Astrocyte (in vitro differentiated cells and primary cell): ENCODE measurements at regions not wholly inside any gene's neighbourhood (a gene's known extent, or its start where the extent isn't known, plus 50 kb on each side); places are given as distances from the start of the nearest gene placed in this dataset.

Source experiments
- DNase-seq: peaks from one replicate; pipeline ENCODE4 v3.0.0-alpha.2; 2010; ENCODE audit warnings: low read depth
- FAIRE-seq: peaks from 2 replicates; lab custom pipeline; 2011; peaks lifted over from hg19 to GRCh38; lab: Jason Lieb, UNC
- H2AFZ ChIP-seq: 2 replicates; pipeline ENCODE4 v1.6.0; 2012; ENCODE audit warnings: low read depth, low read length, inconsistent platforms
- H3K27ac ChIP-seq: 2 replicates; pipeline ENCODE4 v1.5.1; 2011; ENCODE audit warnings: low read depth, low read length, inconsistent platforms
- H3K27me3 ChIP-seq: 2 replicates; pipeline ENCODE4 v1.6.0; 2011; ENCODE audit warnings: low read length, inconsistent platforms; ENCODE audit not compliant: insufficient read depth
- H3K36me3 ChIP-seq: 2 replicates; pipeline ENCODE4 v1.5.1; 2011; ENCODE audit warnings: low read length, inconsistent platforms; ENCODE audit not compliant: insufficient read depth
- H3K4me1 ChIP-seq: 2 replicates; pipeline ENCODE4 v1.5.1; 2011; ENCODE audit warnings: low read length, inconsistent platforms; ENCODE audit not compliant: insufficient read depth
- H3K4me2 ChIP-seq: 2 replicates; pipeline ENCODE4 v1.6.0; 2012; ENCODE audit warnings: low read length, inconsistent platforms
- H3K4me3 ChIP-seq: 2 replicates; pipeline ENCODE4 v1.5.1; 2011; ENCODE audit warnings: low read depth, mild to moderate bottlenecking, low read length, inconsistent platforms; ENCODE audit not compliant: insufficient read depth
- H3K79me2 ChIP-seq: 2 replicates; pipeline ENCODE4 v1.6.0; 2012; ENCODE audit warnings: mild to moderate bottlenecking, low read length, inconsistent platforms; ENCODE audit not compliant: insufficient read depth
- H3K9ac ChIP-seq: 2 replicates; pipeline ENCODE4 v1.6.0; 2012; ENCODE audit warnings: mild to moderate bottlenecking, low read length, inconsistent platforms
- H3K9me3 ChIP-seq: 2 replicates; pipeline ENCODE4 v1.5.1; 2012; ENCODE audit warnings: low read depth, mild to moderate bottlenecking, low read length, inconsistent platforms; ENCODE audit not compliant: insufficient read depth
- H4K20me1 ChIP-seq: 2 replicates; pipeline ENCODE4 v1.6.0; 2012; ENCODE audit warnings: low read length, inconsistent platforms; ENCODE audit not compliant: insufficient read depth
- H3K27ac Mint-ChIP-seq: one replicate; pipeline ENCODE4 v1.8.0; 2021; ENCODE audit warnings: mild to moderate bottlenecking, mixed read lengths; ENCODE audit not compliant: unreplicated experiment
- H3K27me3 Mint-ChIP-seq: one replicate; pipeline ENCODE4 v1.8.0; 2021; ENCODE audit warnings: low read depth, mixed read lengths; ENCODE audit not compliant: unreplicated experiment
- H3K36me3 Mint-ChIP-seq: one replicate; pipeline ENCODE4 v1.8.0; 2021; ENCODE audit warnings: low read depth, mixed read lengths; ENCODE audit not compliant: unreplicated experiment
- H3K4me1 Mint-ChIP-seq: one replicate; pipeline ENCODE4 v1.8.0; 2021; ENCODE audit warnings: low read depth, mixed read lengths; ENCODE audit not compliant: unreplicated experiment
- H3K4me3 Mint-ChIP-seq: one replicate; pipeline ENCODE4 v1.8.0; 2021; ENCODE audit warnings: mild to moderate bottlenecking, moderate library complexity, mixed read lengths; ENCODE audit not compliant: unreplicated experiment
- H3K9me3 Mint-ChIP-seq: one replicate; pipeline ENCODE4 v1.8.0; 2021; ENCODE audit warnings: mild to moderate bottlenecking, mixed read lengths; ENCODE audit not compliant: unreplicated experiment
- CTCF ChIP-seq: IDR thresholded peaks from 2 replicates; pipeline ENCODE4 v1.5.1; 2011; ENCODE audit warnings: low read depth, mild to moderate bottlenecking, inconsistent platforms, low read length, moderate library complexity; ENCODE audit not compliant: insufficient read depth
- EZH2 ChIP-seq: IDR thresholded peaks from 2 replicates; pipeline ENCODE4 v1.6.1; 2012; ENCODE audit warnings: mild to moderate bottlenecking, low read length, inconsistent platforms; ENCODE audit not compliant: insufficient read depth

GRCh38 chr5:12177851-12178250 is 273.6 kb upstream of the CTNND2 start:
- Mint-ChIP-seq H3K36me3 (no peaks in the 10 kb centered on the region), H3K9me3 (no peaks in the 10 kb centered on the region), H3K27ac (no peak overlapping the region), H3K27me3 (no peaks in the 10 kb centered on the region), H3K4me3 (no peak overlapping the region), H3K4me1 (no peaks in the 10 kb centered on the region)
- Histone ChIP-seq H3K9me3 (no peaks in the 10 kb centered on the region), H3K4me2 (no peak overlapping the region), H3K4me1 (no peaks in the 10 kb centered on the region), H3K4me3 (no peak overlapping the region), H3K9ac (no peak overlapping the region), H3K27ac (no peak overlapping the region), H3K79me2 (no peaks in the 10 kb centered on the region), H2AFZ (no peak overlapping the region), H4K20me1 (no peaks in the 10 kb centered on the region), H3K27me3 (no peaks in the 10 kb centered on the region), H3K36me3 (no peaks in the 10 kb centered on the region)
- no peak for TF ChIP-seq CTCF
- TF ChIP-seq EZH2, result no peak
- no peak for DNase-seq
- no peak for FAIRE-seq

- Histone ChIP-seq H2AFZ (no peak overlapping the region), H3K79me2 (no peaks in the 10 kb centered on the region), H3K4me1 (no peaks in the 10 kb centered on the region), H3K4me2 (no peak overlapping the region), H3K9me3 (no peaks in the 10 kb centered on the region), H3K4me3 (no peak overlapping the region), H3K9ac (no peak overlapping the region), H3K27ac (no peak overlapping the region), H3K27me3 (no peaks in the 10 kb centered on the region), H3K36me3 (no peaks in the 10 kb centered on the region), H4K20me1 (no peaks in the 10 kb centered on the region)
- no peaks in the 10 kb centered on the region for H3K27me3 Mint-ChIP-seq
- FAIRE-seq, result no peak
- no peak overlapping the region for H3K4me3 Mint-ChIP-seq
- H3K36me3 Mint-ChIP-seq, result no peaks in the 10 kb centered on the region
- no peaks in the 10 kb centered on the region for H3K9me3 Mint-ChIP-seq
- no peak for DNase-seq
- no peak overlapping the region for H3K27ac Mint-ChIP-seq
- no peak for TF ChIP-seq EZH2
- TF ChIP-seq CTCF, result no peak
- H3K4me1 Mint-ChIP-seq, result no peaks in the 10 kb centered on the region
Measured at GRCh38 chr5:12177225-12177624, 273.0 kb upstream of the CTNND2 start.

- no peak overlapping the region for H3K4me3 ChIP-seq
- DNase-seq (no peak), FAIRE-seq (no peak)
- no peak overlapping the region for H3K27ac Mint-ChIP-seq
- TF ChIP-seq EZH2 (no peak), CTCF (no peak)
- no peaks in the 10 kb centered on the region for H3K9me3 Mint-ChIP-seq
- H3K36me3 Mint-ChIP-seq, result no peaks in the 10 kb centered on the region
- H3K4me1 Mint-ChIP-seq, result no peaks in the 10 kb centered on the region
- no peaks in the 10 kb centered on the region for H3K9me3 ChIP-seq
- no peaks in the 10 kb centered on the region for H3K79me2 ChIP-seq
- no peak overlapping the region for H3K4me3 Mint-ChIP-seq
- no peaks in the 10 kb centered on the region for H4K20me1 ChIP-seq
- no peaks in the 10 kb centered on the region for H3K27me3 Mint-ChIP-seq
- H2AFZ ChIP-seq, result no peak overlapping the region
- H3K27ac ChIP-seq, result no peak overlapping the region
- H3K27me3 ChIP-seq, result no peaks in the 10 kb centered on the region
- H3K4me1 ChIP-seq, result no peaks in the 10 kb centered on the region
- H3K9ac ChIP-seq, result no peak overlapping the region
- no peak overlapping the region for H3K4me2 ChIP-seq
- H3K36me3 ChIP-seq, result no peaks in the 10 kb centered on the region
Measured at GRCh38 chr5:12175914-12176585, 271.8 kb upstream of the CTNND2 start.
